T1000 (cell line): ENCODE measurements at regions not wholly inside any gene's neighbourhood (a gene's known extent, or its start where the extent isn't known, plus 50 kb on each side); places are given as distances from the start of the nearest gene placed in this dataset.
"Not testable (repeated sequence)": the region's sequence is repeated elsewhere in the genome, so short reads cannot be mapped to it uniquely, and the experiment has no call there.

Source experiments
- DNase-seq: peaks from one replicate; lab custom pipeline; 2025; ENCODE audit warnings: mixed read lengths; lab: John Stamatoyannopoulos, UW

DNA sequence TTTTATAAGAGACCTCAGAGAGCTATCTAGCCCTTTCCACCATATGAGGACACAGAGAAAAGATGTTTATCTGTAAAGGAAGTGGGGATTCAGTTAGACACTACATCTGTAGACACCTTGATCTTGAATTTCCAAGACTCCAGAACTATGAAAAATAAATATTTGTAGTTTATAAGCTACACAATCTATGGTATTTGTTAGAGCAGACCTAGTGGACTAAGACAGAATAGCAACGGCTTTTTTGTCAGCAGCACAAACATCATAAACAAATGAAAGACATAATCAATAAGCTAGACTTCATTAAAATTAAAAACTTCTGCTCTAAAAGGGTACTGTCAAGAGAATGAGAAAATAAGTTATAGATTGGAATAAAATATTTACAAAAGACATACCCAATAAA lies 810.1 kb downstream of the FSCB start:
- DNase-seq: no peak

DNA sequence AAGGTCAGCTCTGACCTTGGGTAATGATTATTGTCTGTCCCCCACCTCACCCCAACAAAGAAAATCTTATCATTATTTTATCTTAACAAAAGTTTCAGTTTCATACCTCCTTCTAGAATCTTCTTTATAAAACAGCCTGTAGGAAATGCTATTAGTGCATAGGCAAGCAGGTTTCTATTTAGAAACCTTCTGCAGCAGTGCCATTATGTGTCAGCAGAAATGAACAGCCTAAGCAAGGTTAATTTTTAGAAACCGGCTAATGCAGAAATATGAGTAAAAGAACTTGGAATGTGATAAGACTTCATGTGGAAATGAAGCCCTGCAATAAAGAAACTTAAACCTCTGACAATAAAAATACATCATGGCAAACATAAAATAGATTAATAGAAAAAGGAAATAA lies 814.4 kb downstream of the FSCB start:
- DNase-seq: no peak

DNA sequence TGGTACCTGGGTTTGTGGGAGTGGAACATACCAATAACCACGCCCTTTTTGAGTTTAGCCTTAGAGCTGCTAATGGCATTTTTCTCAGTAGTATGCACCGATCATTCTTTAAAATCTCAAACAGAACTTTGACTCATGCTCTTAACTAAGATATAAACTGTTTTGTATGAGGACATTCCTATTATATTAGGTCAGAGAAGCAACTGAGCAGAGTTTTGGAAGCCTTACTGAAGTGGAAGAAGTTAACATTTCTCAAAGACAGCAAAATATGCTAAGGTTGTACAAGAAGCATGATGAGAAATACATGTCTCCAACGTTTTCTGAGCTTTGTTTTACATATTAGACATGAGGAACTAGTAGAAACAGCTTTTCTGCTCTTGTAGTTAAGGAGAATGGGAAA lies 819.2 kb downstream of the FSCB start:
- no peak for DNase-seq

DNA sequence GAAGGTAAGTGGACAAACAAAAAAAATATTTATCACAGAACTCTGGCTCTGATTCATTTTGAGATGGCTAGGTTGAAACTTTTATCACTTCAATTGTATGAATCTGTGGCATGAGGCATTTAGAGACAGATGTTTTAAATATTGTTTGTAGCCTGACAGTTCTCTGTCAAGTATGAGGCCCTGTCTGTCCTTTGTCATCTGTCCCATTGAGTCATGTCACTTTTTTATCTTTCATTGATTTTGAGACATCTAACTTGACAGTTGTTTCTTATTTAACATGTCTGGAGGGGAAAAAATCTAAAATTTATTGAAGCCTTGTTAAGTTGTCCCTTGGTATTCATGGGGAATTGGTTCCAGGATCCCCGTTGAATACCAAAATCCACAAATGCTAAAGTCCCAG lies 829.5 kb downstream of the FSCB start:
- no peak for DNase-seq

DNA sequence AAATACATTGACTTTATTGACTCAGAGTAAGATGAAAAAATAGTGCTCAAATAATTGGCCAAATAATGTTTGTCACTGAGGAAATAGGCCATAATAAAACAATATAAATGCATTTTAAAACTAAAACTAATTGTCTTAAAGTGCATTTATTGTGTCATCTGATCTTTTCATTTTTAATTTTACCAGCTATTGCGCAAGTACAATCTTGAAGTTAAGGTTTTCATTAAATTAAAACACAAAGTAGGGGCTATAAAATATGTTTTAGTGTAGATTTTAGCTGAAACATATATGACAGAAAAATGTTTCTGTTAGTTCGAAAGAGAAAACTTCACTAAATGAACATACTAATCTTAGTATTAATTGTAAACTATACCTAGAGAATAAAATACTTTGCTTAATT lies 832.8 kb downstream of the FSCB start:
- no peak for DNase-seq

DNA sequence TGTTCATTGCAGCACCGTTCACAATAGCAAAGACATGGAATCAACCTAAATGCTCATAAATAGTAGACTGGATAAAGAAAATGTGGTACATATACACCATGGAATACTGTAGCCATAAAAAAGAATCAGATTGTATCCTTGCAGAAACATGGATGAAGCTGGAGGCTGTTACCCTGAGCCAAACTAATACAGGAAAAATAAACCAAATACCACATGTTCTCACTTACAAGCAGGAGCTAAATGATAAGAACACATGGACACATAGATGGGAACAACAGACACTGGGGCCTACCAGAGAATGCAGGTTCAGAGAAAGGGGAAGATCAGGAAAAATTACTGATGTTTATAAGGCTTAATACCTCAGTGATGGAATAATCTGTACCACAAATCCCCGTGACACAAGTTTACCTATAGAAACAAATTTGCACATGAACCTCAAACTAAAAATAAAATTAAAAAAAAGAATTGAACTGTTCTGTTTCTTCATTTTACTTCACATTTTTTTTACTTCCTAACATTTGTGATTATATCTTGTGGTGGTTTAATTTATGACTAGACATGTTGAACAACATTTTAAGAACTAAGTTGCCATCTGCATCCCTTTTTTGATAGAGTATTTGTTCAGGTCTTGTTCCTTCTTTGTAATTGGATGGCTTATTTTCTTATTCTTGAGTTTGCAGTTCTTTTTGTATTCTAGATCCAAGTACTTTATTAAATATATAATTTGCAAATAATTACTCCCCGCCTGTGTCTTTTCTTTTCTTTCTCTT lies 835.2 kb downstream of the FSCB start:
- DNase-seq: no peak

DNA sequence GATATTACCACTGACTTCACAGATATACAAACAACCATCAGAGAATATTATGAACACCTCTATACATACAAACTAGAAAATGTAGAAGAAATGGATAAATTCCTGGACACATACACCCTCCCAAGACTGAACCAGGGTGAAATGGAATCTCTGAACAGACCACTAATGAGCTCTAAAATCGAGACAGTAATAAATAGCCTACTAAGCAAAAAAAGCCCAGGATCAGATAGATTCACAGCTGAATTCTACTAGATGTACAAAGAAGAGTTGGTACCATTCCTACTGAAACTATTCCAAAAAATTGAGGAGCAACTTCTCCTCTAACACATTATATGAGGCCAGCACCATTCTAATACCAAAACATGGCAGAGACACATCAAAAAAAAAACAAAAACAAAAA lies 837.7 kb downstream of the FSCB start:
- DNase-seq: no peak

DNA sequence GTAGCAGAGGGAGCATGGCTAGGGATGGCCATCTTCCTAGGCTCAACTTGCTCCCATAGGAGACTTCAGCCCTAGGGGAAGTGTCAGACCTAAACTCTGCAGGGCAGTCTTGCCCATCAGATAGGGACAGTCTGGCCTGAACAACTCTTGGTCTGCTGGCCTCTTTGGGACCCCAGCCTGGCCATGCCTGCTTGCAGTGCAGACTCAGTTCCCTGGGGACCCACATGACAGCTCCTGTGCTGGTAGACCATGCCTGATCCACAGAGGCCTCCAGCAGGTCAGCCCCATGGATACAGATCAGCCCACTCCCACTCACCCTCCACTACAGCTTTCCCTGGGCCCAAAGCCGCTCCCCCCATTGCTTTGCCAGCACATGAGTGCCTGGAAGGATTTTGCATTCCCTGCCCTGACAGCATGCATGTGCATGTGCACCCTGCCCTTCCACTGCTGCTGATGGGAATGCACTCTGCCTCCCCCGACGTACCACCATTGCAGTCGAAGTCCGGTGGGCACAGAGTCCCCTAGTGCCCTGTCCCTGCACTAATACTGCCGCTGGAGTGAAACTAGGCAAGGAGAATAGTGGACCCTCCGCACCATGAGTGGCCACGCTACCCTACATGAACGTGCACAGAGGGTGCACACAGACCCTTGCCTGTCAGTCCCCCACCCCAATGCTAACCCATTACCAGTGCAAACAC lies 841.4 kb downstream of the FSCB start:
- DNase-seq: no peak

DNA sequence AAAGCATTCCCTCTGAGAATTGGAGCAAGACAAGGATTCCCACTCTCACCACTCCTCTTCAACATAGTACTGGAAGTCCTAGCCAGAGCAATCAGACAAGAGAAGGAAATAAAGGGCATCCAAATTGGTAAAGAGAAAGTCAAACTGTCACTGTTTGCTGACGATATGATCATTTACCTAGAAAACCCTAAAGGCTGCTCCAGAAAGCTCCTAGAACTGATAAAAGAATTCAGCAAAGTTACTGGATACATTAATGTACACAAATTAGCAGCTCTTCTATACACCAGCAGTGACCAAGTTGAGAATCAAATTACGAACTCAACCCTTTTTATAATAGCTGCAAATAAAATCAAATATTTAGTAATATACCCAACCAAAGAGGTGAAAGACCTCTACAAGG lies 851.9 kb downstream of the FSCB start:
- not testable (repeated sequence) for DNase-seq

DNA sequence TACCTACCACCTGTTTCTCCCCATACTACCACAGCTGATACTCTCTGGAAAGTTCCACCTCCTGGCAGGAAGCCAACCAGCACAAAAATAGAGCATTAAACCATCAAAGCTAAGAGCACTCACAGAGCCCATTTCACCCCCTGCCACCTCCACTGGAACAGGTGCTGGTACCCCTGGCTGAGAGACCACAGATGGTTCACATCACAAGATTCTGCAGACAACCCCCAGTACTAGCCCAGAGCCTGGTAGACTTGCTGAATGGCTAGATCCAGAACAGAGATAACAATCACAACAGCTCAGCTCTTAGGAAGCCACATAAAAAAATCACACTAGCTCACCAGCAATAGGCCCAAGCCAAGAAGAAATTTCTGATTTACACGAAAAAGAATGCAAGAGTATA lies 855.2 kb downstream of the FSCB start:
- no peak for DNase-seq

DNA sequence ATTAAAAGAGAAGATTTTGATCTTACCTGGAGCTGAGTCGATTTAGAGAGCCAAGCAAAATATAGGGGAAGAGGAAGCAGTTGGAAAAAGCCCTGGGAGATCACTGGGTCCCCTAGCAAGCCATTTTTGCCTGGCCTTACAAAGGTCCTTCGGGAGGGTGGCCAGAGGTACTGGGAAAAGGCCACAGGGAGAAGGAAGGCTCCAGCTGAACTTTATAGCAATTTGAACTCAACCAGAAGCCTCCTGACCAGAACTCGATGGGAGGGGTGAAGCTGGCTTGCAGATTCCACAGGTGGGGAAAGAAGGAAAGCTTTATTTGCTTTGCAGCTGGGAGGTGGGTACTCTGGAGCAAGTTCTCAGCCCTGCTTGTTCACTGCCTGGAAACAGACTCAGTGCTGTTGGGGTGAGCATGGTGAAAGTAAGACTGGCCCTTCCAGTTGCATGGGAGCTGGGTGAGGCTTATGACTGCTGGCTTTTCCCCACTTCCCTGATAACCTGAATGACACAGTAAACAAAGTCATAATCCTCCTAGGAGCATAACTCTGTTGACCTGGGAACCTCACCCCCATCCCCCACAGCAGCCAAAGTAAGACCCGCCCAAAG lies 855.8 kb downstream of the FSCB start:
- DNase-seq: no peak

DNA sequence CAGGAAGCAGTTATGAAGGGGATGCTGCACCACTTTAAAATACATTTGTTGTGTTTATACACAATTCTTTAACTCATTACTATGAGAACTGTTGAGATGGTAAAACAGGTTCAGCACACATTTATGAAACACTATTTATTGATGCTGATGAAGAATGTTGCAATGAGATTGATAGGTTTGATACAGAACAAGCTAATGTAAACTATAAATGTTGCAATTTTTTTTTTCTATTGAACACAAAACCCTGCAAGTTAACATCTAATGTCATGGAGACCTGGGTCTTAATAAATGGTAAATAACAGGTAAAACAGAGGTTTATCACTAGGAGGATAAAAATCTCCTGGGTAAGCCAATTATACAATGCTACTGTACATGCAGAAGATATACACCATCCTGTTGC lies 857.6 kb downstream of the FSCB start:
- no peak for DNase-seq

DNA sequence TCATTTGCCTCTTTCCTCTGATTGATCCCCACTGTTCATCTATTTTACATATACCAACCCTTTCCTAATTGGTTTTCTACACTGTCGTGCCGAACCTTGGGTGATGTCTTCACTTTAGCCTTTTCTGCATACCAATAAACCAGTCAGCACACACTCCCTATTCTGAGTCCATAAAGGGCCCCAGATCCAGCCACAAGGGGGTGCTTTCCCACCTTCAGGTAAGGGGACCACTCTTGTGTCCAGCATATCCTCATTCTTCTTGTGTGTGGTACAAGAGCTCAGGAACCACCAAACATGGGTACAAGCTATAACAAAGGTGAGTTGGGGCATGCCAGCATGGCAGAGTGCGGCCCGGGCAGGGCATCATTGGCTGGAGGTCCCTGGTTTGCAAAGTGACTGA lies 859.8 kb downstream of the FSCB start:
- DNase-seq: no peak

DNA sequence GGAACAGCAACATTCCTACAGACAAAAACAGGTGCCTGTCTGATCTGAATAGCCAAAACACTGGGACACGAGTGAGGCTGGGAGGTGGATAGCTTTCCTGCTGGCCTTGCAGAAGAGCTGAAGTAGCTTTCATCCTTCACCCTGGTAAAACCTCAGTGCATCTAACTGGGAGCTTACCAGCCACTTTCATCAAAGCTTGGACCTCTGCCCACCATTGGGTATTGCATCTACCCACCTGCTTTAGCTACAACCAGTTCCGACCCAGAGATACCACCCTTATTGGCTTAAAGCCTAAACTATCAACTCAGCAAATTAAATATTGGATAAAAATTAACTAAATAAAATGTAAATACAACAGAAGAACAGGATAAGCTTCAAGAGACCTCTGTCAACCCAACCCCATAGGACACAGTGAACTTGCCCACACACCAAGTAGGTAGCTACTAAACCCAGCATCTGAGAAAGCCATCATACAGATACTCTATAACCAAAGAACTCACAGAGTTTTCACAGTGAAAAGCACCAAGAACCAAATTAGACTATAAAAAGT lies 866.3 kb downstream of the FSCB start:
- no peak for DNase-seq

DNA sequence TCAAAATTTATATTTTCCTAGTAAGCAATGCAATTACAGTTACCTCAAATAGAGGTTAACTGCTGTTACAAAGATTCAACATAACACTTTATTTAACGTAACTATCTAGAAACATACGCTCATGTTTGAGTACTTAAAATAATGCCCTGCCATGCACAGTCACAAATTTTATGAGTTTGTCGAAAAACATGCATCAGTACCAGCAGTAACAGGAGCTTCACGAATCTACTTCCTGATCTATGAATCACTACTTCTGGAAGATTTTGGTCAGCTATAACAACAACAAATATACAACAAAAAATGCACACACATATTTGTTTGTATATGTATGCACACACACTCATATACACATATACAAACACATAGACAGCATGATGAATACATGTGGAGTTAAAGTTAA lies 881.8 kb downstream of the FSCB start:
- no peak for DNase-seq

DNA sequence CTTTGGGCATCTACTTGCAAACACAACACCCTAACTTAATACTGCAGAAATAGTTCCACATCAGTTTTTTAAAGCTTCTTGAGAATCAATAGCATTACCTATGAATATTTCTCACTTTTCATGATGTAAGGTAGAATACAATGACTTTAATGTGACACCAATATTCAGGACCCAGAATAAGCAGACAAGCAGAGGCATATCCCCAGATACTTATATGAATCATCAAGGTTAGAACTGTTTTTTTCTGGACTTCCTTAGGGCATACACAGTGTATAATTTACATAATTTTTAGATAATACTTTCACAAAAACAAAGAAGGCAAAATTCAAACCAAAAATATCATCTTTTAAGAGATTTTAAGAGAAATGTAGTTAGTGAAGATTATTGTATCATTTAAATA lies 885.8 kb downstream of the FSCB start:
- no peak for DNase-seq

DNA sequence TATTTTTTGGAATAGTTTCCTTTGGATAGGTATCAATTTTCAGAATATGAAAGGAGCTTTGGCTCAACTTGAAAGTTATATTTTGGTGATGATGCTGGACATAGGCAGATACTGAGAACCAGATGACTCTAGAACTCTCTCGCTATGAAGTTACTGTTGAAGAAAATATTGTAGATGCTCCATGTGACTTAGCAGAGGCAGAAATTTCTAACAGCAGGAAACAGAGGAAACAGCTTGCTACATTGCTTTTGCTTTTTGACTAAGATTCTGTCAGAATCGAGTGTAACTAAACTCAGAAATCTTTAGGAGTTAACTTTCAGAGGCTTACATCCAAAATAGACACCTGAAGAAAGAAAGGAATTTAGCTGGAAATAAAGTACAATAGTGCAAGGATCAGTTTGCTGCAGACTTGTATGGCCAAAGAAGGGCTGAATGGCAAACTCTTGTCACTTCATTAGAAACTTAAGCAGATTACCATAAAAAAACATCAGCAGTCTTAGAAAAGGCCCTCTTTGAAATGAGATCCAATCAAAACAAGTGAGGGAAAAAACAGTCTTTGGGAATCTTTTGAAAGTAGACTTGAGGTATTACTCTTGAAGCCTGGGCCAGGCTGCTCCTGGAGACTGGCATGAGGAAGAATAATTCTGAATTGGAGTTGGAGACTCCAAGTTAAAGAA lies 911.8 kb downstream of the FSCB start:
- no peak for DNase-seq

DNA sequence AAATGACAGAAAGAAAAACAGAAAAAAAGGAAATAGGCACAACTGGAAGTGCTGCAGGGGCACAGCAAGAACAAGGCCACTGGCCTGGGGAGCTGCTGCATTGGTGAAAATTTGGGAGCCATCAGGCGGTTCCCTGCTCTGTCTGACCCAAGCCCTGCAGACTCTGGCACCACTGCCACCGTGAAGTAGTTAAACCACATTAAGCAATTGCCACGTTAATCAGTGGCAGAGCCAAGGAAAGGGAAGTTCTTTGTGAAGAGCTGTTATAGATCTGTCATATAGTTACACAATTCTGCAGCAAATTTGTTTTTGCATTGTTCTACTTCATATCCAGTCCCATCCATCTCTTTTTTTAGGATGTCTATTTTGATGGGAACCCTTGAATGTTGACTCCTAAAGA lies 915.3 kb downstream of the FSCB start:
- no peak for DNase-seq

DNA sequence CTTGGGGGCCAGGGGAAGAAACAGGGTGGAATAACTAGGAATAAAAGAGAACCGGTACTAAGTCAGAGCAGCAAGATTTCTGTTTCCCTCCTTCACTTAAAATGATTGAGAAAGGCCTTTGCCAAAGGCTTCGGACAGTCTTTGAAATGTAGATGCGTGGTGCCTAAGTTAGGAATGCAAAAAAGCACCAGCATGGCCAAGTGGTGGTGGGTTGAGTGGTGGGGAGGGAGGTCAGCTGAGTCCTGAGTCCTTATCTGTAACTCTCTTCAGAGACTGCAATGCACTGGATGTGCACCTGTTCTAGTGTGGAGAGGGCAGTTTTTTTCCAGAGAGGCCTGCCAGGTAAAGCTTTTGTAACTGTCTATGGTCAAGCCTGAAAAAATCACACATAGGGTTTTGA lies 919.9 kb downstream of the FSCB start:
- no peak for DNase-seq

DNA sequence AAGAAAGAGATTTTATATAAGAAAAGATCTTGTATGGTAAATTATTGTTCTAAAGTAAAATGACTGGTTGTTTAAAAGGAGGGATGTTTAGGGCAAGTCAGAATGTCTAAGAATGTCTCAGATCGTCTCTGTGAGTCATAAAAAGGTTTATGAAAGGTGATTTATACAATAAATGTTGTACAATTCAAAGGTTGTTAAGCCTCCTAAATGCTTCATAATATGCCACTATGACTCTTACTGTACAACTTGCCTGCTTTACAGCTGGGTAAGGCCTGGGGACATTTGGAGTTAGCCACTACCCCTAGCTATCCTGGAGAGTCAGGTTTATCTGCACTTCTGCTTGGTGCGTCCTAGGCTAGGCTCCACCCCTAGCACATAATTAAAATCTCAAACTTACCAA lies 927.4 kb downstream of the FSCB start:
- DNase-seq: no peak

DNA sequence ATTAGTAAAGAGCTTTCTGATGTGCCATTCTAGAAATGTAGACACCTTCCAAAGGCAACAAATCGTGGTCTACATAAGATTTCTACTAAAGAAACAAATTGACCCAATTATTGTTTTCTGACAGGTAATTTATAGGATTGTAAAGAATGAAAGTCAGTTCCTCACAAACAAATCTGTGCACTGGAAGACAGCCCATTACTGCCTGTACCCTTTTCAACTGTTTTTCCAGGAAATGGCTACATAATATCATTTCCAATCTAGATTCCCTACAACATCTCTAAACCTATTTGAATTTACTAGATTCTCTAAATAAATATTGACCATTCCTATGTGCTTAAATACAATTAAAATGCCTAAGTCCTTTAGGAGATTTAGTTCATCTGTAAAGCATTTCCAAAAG lies 939.1 kb downstream of the FSCB start:
- DNase-seq: no peak

DNA sequence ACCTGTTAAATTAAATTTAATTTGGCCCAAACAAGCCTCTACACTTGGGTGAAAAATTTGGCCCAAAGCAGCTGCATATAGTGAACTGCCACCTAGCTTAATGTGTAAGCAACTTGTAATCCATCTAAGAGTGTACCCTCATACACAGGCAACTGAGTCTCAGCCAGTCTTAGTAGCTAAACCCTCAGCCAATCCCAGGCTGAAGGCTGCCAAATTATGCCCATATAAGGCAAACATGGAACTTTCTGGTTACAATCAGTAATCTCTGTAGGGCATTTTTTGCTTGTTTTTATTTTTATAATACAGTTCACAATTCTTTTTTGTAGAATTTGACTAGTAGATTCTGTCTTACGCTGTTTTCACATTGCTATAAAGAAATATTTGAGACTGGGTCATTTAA lies 958.7 kb downstream of the FSCB start:
- no peak for DNase-seq

DNA sequence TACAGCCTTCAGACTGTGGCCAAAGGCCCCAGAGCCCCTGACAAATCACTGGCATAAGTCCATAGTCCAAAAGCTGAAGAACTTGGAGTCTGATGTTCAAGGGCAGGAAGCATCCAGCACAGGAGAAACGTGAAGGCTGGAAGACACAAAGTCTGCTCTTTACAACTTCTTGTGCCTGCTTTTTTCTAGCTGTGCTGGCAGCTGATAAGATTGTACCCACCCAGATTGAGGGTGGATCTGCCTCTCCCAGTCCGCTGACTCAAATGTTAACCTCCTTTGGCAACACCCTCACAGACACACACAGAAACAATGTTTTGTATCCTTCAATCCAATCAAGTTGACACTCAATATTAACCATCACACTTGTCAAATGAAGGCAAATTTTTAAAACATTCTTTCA lies 959.5 kb downstream of the FSCB start:
- not testable (repeated sequence) for DNase-seq
